Endothelial cell of umbilical vein (primary cell): ENCODE measurements at regions not wholly inside any gene's neighbourhood (a gene's known extent, or its start where the extent isn't known, plus 50 kb on each side); places are given as distances from the start of the nearest gene placed in this dataset.

Experiments used
- BruUV-seq: library from RNA; stranded (reverse); fragments of 400-500 nt; replicated peaks from 2 replicates; lab custom pipeline; 2021; lab: Mats Ljungman, UMichigan
- CTCF ChIA-PET: fragments of 300-600, 350-600 bp; sonication (Branson Sonifier 250); formaldehyde crosslinking; loops from one replicate; lab custom pipeline; 2021; ENCODE audit warnings: antibody characterized with exemption, inconsistent platforms; lab: Charles Lee
- POLR2A ChIA-PET: fragments of 300-600, 350-600 bp; sonication (Branson Sonifier 250); formaldehyde crosslinking; loops from one replicate; lab custom pipeline; 2021; ENCODE audit warnings: antibody characterized with exemption, inconsistent platforms; lab: Charles Lee
- DNase-seq: peaks from one replicate; pipeline ENCODE4 v3.0.0-alpha.2; 2011; ENCODE audit warnings: low read depth, low spot score
- FAIRE-seq: peaks from 2 replicates; lab custom pipeline; 2011; peaks lifted over from hg19 to GRCh38; lab: Jason Lieb, UNC
- H2AFZ ChIP-seq: 2 replicates; pipeline ENCODE4 v1.6.0; 2012; ENCODE audit warnings: low read depth, low read length, control low read depth, inconsistent platforms
- H3K27ac ChIP-seq: 2 replicates; pipeline ENCODE4 v1.5.1; 2011; ENCODE audit warnings: low read depth, mild to moderate bottlenecking, control low read depth, low read length, moderate library complexity; ENCODE audit not compliant: insufficient read depth
- H3K27me3 ChIP-seq, 2 experiments: 2 replicates each; pipeline versions ENCODE4 v1.6.0 to v1.6.1; 2011; ENCODE audit warnings: low read length in 2 of 2, mixed read lengths in 1 of 2; ENCODE audit not compliant: control insufficient read depth in 2 of 2, insufficient read depth in 2 of 2
- H3K36me3 ChIP-seq, 2 experiments: 2 replicates in 1 of 2; 3 replicates in 1 of 2; pipeline ENCODE4 v1.5.1; 2011; ENCODE audit warnings: low read length in 2 of 2, mild to moderate bottlenecking in 1 of 2, moderate library complexity in 1 of 2; ENCODE audit not compliant: control insufficient read depth in 2 of 2, insufficient read depth in 2 of 2; ENCODE audit errors: extremely low read depth in 1 of 2
- H3K4me1 ChIP-seq: 3 replicates; pipeline ENCODE4 v1.5.1; 2011; ENCODE audit warnings: mild to moderate bottlenecking, low read length; ENCODE audit not compliant: control insufficient read depth, insufficient read depth; ENCODE audit errors: extremely low read depth
- H3K4me2 ChIP-seq: 2 replicates; pipeline ENCODE4 v1.6.1; 2011; ENCODE audit warnings: low read length, control low read depth, mixed read lengths; ENCODE audit not compliant: insufficient read depth
- H3K4me3 ChIP-seq, 3 experiments: fragments of 200-600 bp in 1 of 3; sonication (generic), shearing (Covaris generic) in 1 of 3; replicated peaks in 1 of 3; 2 replicates each; pipeline ENCODE4 v1.5.1; 2011 to 2016; ENCODE audit warnings: control low read depth in 3 of 3, low read length in 3 of 3, mild to moderate bottlenecking in 2 of 3, inconsistent platforms in 1 of 3, low read depth in 1 of 3, moderate library complexity in 1 of 3; ENCODE audit not compliant: insufficient read depth in 1 of 3
- H3K79me2 ChIP-seq: 2 replicates; pipeline ENCODE4 v1.6.0; 2012; ENCODE audit warnings: low read length, inconsistent platforms; ENCODE audit not compliant: control insufficient read depth, insufficient read depth
- H3K9ac ChIP-seq: replicated peaks from 2 replicates; pipeline ENCODE3; 2011; ENCODE audit warnings: low read length, control low read depth; ENCODE audit not compliant: insufficient read depth; ENCODE audit errors: extremely low read depth
- H3K9me1 ChIP-seq: replicated peaks from 3 replicates; pipeline ENCODE4 v1.6.0; 2011; ENCODE audit warnings: mild to moderate bottlenecking, low read length; ENCODE audit not compliant: control insufficient read depth, insufficient read depth; ENCODE audit errors: extremely low read depth
- H3K9me3 ChIP-seq: replicated peaks from 2 replicates; pipeline ENCODE4 v1.5.1; 2012; ENCODE audit warnings: low read length, inconsistent platforms; ENCODE audit not compliant: control insufficient read depth, insufficient read depth
- H4K20me1 ChIP-seq: replicated peaks from 2 replicates; pipeline ENCODE3; 2011; ENCODE audit warnings: mild to moderate bottlenecking, low read length; ENCODE audit not compliant: control insufficient read depth, insufficient read depth; ENCODE audit errors: extremely low read depth
- CTCF ChIP-seq, 2 donors: IDR thresholded peaks; 1 replicate in 1 of 2; 2 replicates in 1 of 2; pipeline ENCODE4 v1.5.1; 2011; ENCODE audit warnings: low read length in 2 of 2, mild to moderate bottlenecking in 2 of 2, moderate library complexity in 2 of 2, control low read depth in 1 of 2, inconsistent platforms in 1 of 2, low read depth in 1 of 2; ENCODE audit not compliant: insufficient read depth in 1 of 2; ENCODE audit errors: extremely low read depth in 1 of 2
- EZH2 ChIP-seq: IDR thresholded peaks from 2 replicates; pipeline ENCODE4 v1.6.1; 2012; ENCODE audit warnings: borderline replicate concordance, low read depth, mild to moderate bottlenecking, moderate library complexity, low read length, inconsistent platforms; ENCODE audit not compliant: severe bottlenecking
- FOS ChIP-seq: IDR thresholded peaks from 2 replicates; pipeline ENCODE4 v1.6.1; 2011; ENCODE audit warnings: mild to moderate bottlenecking, low read length, moderate library complexity, borderline replicate concordance; ENCODE audit not compliant: insufficient read depth
- GATA2 ChIP-seq: IDR thresholded peaks from 2 replicates; pipeline ENCODE4 v1.7.0; 2011; ENCODE audit warnings: low read depth, mild to moderate bottlenecking, moderate library complexity, mixed read lengths, low read length; ENCODE audit not compliant: insufficient read length, insufficient read depth
- JUN ChIP-seq: IDR thresholded peaks from 2 replicates; pipeline ENCODE4 v1.6.1; 2011; ENCODE audit warnings: borderline replicate concordance, low read depth; ENCODE audit not compliant: insufficient read length, insufficient read depth
- MAX ChIP-seq: IDR thresholded peaks from 2 replicates; pipeline ENCODE4 v1.6.1; 2011; ENCODE audit not compliant: insufficient read depth, insufficient read length
- MYC ChIP-seq: IDR thresholded peaks from one replicate; pipeline ENCODE4 v1.6.1; 2011; ENCODE audit warnings: mild to moderate bottlenecking, low read depth, low read length
- POLR2A ChIP-seq: IDR thresholded peaks from 2 replicates; pipeline ENCODE4 v1.6.1; 2012; ENCODE audit warnings: low read depth, mild to moderate bottlenecking, control low read depth, low read length
- POLR2AphosphoS5 ChIP-seq: IDR thresholded peaks from 2 replicates; pipeline ENCODE4 v1.6.1; 2012; ENCODE audit warnings: low read depth, mild to moderate bottlenecking, control low read depth, low read length, moderate library complexity; ENCODE audit not compliant: insufficient read depth
- dilution Hi-C: fragments of 300-500 bp; cut with MboI; formaldehyde crosslinking; loops from one replicate; pipeline ENCODE4 v1.15.0; 2019; ENCODE audit warnings: low sequenced_read_pairs; ENCODE audit not compliant: extremely low pct_ligation_motif_present
- intact Hi-C: fragments of 100-400 bp; cut with micrococcal nuclease; formaldehyde crosslinking; loops from one replicate; pipeline ENCODE4 v1.10.0; 2022

- Histone ChIP-seq H3K9me1 (no peaks in the 10 kb centered on the region), H3K79me2 (no peaks in the 10 kb centered on the region), H3K27ac (no peak overlapping the region), H4K20me1 (no peaks in the 10 kb centered on the region), H3K4me1 (no peaks in the 10 kb centered on the region), H3K36me3 (no peaks in the 10 kb centered on the region), H3K9ac (no peak overlapping the region), H3K4me3 (no peak overlapping the region), H3K27me3 (no peaks in the 10 kb centered on the region), H3K9me3 (no peaks in the 10 kb centered on the region), H3K4me2 (no peak overlapping the region), H2AFZ (no peak overlapping the region)
- DNase-seq: no peak
- dilution Hi-C loops: no loop called here
- peak; percentile 14 for TF ChIP-seq GATA2
- TF ChIP-seq EZH2: no peak
- no TSS peak for BruUV-seq
- no peak for FAIRE-seq
- CTCF ChIA-PET: interaction anchor here (0.8 to 11.7 kb wide), 3 partner anchors 320 to 326 kb away, joined by 8 to 113 read pairs (median 25); partner anchors contain the start of gene GADD45G
- POLR2A ChIA-PET: no interaction called here
- intact Hi-C loops: loop anchor here (1.0 kb wide), 1 partner anchor 321 kb away; no protein-coding TSS in a partner anchor
Observed at GRCh38 chr9:89923961-89924504, 319.2 kb downstream of the GADD45G start.

- DNase-seq: no peak
- Histone ChIP-seq H3K4me3 (no peak overlapping the region), H4K20me1 (no peaks in the 10 kb centered on the region), H3K9me3 (no peaks in the 10 kb centered on the region), H3K9ac (no peak overlapping the region), H3K4me2 (no peak overlapping the region), H3K27me3 (no peaks in the 10 kb centered on the region), H3K79me2 (no peaks in the 10 kb centered on the region), H3K9me1 (no peaks in the 10 kb centered on the region), H2AFZ (no peak overlapping the region), H3K36me3 (no peaks in the 10 kb centered on the region), H3K4me1 (no peaks in the 10 kb centered on the region), H3K27ac (no peak overlapping the region)
- TF ChIP-seq EZH2: no peak
- TF ChIP-seq GATA2: no peak
- TF ChIP-seq POLR2A: no peak
- TF ChIP-seq POLR2AphosphoS5: no peak
- no peak for TF ChIP-seq JUN
- TF ChIP-seq FOS: no peak
- no peak for TF ChIP-seq MAX
- TF ChIP-seq MYC: no peak
- no peak for TF ChIP-seq CTCF (IDR thresholded peaks at IDR 0.05; ENCODE audit: extremely low read depth in 1 of 2, insufficient read depth in 1 of 2, low read depth in 1 of 2, low read length in 2 of 2)
- dilution Hi-C loops (no loop called here), intact Hi-C loops (loop anchor here (1.0 kb wide), 1 partner anchor 321 kb away; no protein-coding TSS in a partner anchor)
- BruUV-seq: no TSS peak
- CTCF ChIA-PET: interaction anchor here (0.8 to 11.7 kb wide), 3 partner anchors 321 to 327 kb away, joined by 8 to 113 read pairs (median 25); partner anchors contain the start of gene GADD45G
- POLR2A ChIA-PET: no interaction called here
- FAIRE-seq: no peak
Observed at GRCh38 chr9:89924611-89925010, 319.8 kb downstream of the GADD45G start.
